Activated CD4-positive, alpha-beta T cell treated with anti-CD3 and anti-CD28 coated beads, Interleukin-2, amount 10 ng/mL, durations not matched to agents 24 days and 14 days (primary cell): ENCODE measurements at regions not wholly inside any gene's neighbourhood (a gene's known extent, or its start where the extent isn't known, plus 50 kb on each side); places are given as distances from the start of the nearest gene placed in this dataset.

Source experiments
- DNase-seq: peaks from one replicate; pipeline ENCODE4 v3.0.0; 2022
- H3K27ac Mint-ChIP-seq: one replicate; pipeline ENCODE4 v1.8.0; 2022; ENCODE audit warnings: mild to moderate bottlenecking, mixed read lengths
- H3K27me3 Mint-ChIP-seq: one replicate; pipeline ENCODE4 v1.8.0; 2022; ENCODE audit warnings: mixed read lengths
- H3K36me3 Mint-ChIP-seq: one replicate; pipeline ENCODE4 v1.8.0; 2022; ENCODE audit warnings: low read depth, mild to moderate bottlenecking, mixed read lengths
- H3K4me1 Mint-ChIP-seq: one replicate; pipeline ENCODE4 v1.8.0; 2021; ENCODE audit warnings: mixed read lengths
- H3K4me3 Mint-ChIP-seq: one replicate; pipeline ENCODE4 v1.8.0; 2022; ENCODE audit warnings: mild to moderate bottlenecking, moderate library complexity, mixed read lengths
- H3K9me3 Mint-ChIP-seq: one replicate; pipeline ENCODE4 v1.8.0; 2021; ENCODE audit warnings: mixed read lengths
- intact Hi-C: fragments of 100-400 bp; cut with micrococcal nuclease; formaldehyde crosslinking; loops from one replicate; pipeline ENCODE4 v1.15.1; 2023

GRCh38 chr12:23002381-23002780 is 377.4 kb downstream of the ETNK1 start:
- H3K4me3 Mint-ChIP-seq, result no peak overlapping the region
- intact Hi-C loops, result no loop called here

GRCh38 chr12:23004473-23005020 is 379.6 kb downstream of the ETNK1 start:
- DNase-seq, result no peak
- intact Hi-C loops, result no loop called here
- Mint-ChIP-seq H3K36me3 (no peaks in the 10 kb centered on the region), H3K27me3 (no peaks in the 10 kb centered on the region), H3K27ac (no peak overlapping the region), H3K4me3 (no peak overlapping the region), H3K4me1 (no peaks in the 10 kb centered on the region), H3K9me3 (no peaks in the 10 kb centered on the region)

More at GRCh38 chr12:23002381-23002780, 377.4 kb downstream of the ETNK1 start:
- Mint-ChIP-seq H3K27ac (no peak overlapping the region), H3K4me1 (no peaks in the 10 kb centered on the region), H3K27me3 (no peaks in the 10 kb centered on the region), H3K9me3 (no peaks in the 10 kb centered on the region), H3K36me3 (no peaks in the 10 kb centered on the region)
- no peak for DNase-seq

GRCh38 chr12:23005387-23005786 is 380.4 kb downstream of the ETNK1 start:
- no peaks in the 10 kb centered on the region for H3K36me3 Mint-ChIP-seq

GRCh38 chr12:23006413-23006812 is 381.4 kb downstream of the ETNK1 start:
- Mint-ChIP-seq H3K27ac (no peak overlapping the region), H3K27me3 (no peaks in the 10 kb centered on the region), H3K4me1 (no peaks in the 10 kb centered on the region), H3K9me3 (no peaks in the 10 kb centered on the region), H3K4me3 (no peak overlapping the region), H3K36me3 (no peaks in the 10 kb centered on the region)
- intact Hi-C loops, result no loop called here
- DNase-seq, result no peak

More at GRCh38 chr12:23005387-23005786, 380.4 kb downstream of the ETNK1 start:
- Mint-ChIP-seq H3K4me3 (no peak overlapping the region), H3K27me3 (no peaks in the 10 kb centered on the region), H3K9me3 (no peaks in the 10 kb centered on the region), H3K27ac (no peak overlapping the region), H3K4me1 (no peaks in the 10 kb centered on the region)
- DNase-seq, result no peak
- intact Hi-C loops, result no loop called here

GRCh38 chr12:23008623-23009022 is 383.7 kb downstream of the ETNK1 start:
- Mint-ChIP-seq H3K27me3 (no peaks in the 10 kb centered on the region), H3K27ac (no peak overlapping the region), H3K4me1 (no peaks in the 10 kb centered on the region), H3K4me3 (no peak overlapping the region), H3K9me3 (no peaks in the 10 kb centered on the region), H3K36me3 (no peaks in the 10 kb centered on the region)
- intact Hi-C loops, result no loop called here
- no peak for DNase-seq

GRCh38 chr12:23014749-23015148 is 389.8 kb downstream of the ETNK1 start:
- Mint-ChIP-seq H3K27ac (no peak overlapping the region), H3K27me3 (no peaks in the 10 kb centered on the region), H3K4me1 (no peaks in the 10 kb centered on the region), H3K36me3 (no peaks in the 10 kb centered on the region), H3K9me3 (no peaks in the 10 kb centered on the region), H3K4me3 (no peak overlapping the region)
- no peak for DNase-seq
- intact Hi-C loops, result no loop called here

- Mint-ChIP-seq H3K36me3 (no peaks in the 10 kb centered on the region), H3K4me1 (no peaks in the 10 kb centered on the region), H3K27me3 (no peaks in the 10 kb centered on the region), H3K4me3 (no peak overlapping the region), H3K27ac (no peak overlapping the region), H3K9me3 (no peaks in the 10 kb centered on the region)
- DNase-seq, result no peak
- intact Hi-C loops, result no loop called here
Observed at GRCh38 chr12:23025372-23026016, 400.5 kb downstream of the ETNK1 start.

- intact Hi-C loops, result no loop called here
- Mint-ChIP-seq H3K36me3 (no peaks in the 10 kb centered on the region), H3K27me3 (no peaks in the 10 kb centered on the region), H3K9me3 (no peaks in the 10 kb centered on the region), H3K4me1 (no peaks in the 10 kb centered on the region), H3K4me3 (no peak overlapping the region), H3K27ac (no peak overlapping the region)
- no peak for DNase-seq
Observed at GRCh38 chr12:23028158-23028802, 403.3 kb downstream of the ETNK1 start.

- H3K9me3 Mint-ChIP-seq, result no peaks in the 10 kb centered on the region
Observed at GRCh38 chr12:23029185-23029584, 404.2 kb downstream of the ETNK1 start.

GRCh38 chr12:23039834-23040233 is 414.9 kb downstream of the ETNK1 start:
- Mint-ChIP-seq H3K4me1 (no peaks in the 10 kb centered on the region), H3K9me3 (no peaks in the 10 kb centered on the region), H3K27me3 (no peaks in the 10 kb centered on the region), H3K27ac (no peak overlapping the region), H3K4me3 (no peak overlapping the region), H3K36me3 (no peaks in the 10 kb centered on the region)
- no peak for DNase-seq
- intact Hi-C loops, result no loop called here

More at GRCh38 chr12:23029185-23029584, 404.2 kb downstream of the ETNK1 start:
- H3K4me1 Mint-ChIP-seq, result no peaks in the 10 kb centered on the region
- no peaks in the 10 kb centered on the region for H3K27me3 Mint-ChIP-seq
- H3K27ac Mint-ChIP-seq, result no peak overlapping the region
- H3K36me3 Mint-ChIP-seq, result no peaks in the 10 kb centered on the region
- DNase-seq, result no peak
- H3K4me3 Mint-ChIP-seq, result no peak overlapping the region
- intact Hi-C loops, result no loop called here

GRCh38 chr12:23041774-23042173 is 416.8 kb downstream of the ETNK1 start:
- H3K4me1 Mint-ChIP-seq, result no peaks in the 10 kb centered on the region
- no peaks in the 10 kb centered on the region for H3K36me3 Mint-ChIP-seq
- DNase-seq, result no peak
- no peaks in the 10 kb centered on the region for H3K9me3 Mint-ChIP-seq
- no peaks in the 10 kb centered on the region for H3K27me3 Mint-ChIP-seq
- intact Hi-C loops, result no loop called here
- H3K4me3 Mint-ChIP-seq, result no peak overlapping the region
- H3K27ac Mint-ChIP-seq, result no peak overlapping the region

- H3K27me3 Mint-ChIP-seq, result no peaks in the 10 kb centered on the region
- no peak overlapping the region for H3K27ac Mint-ChIP-seq
- H3K4me1 Mint-ChIP-seq, result no peaks in the 10 kb centered on the region
- H3K4me3 Mint-ChIP-seq, result no peak overlapping the region
- no peaks in the 10 kb centered on the region for H3K36me3 Mint-ChIP-seq
- no peak for DNase-seq
- intact Hi-C loops, result no loop called here
- H3K9me3 Mint-ChIP-seq, result no peaks in the 10 kb centered on the region
Observed at GRCh38 chr12:23043646-23044045, 418.7 kb downstream of the ETNK1 start.

GRCh38 chr12:23049180-23049579 is 424.2 kb downstream of the ETNK1 start:
- Mint-ChIP-seq H3K4me1 (peaks cover 4% of the 10 kb centered on the region), H3K9me3 (no peaks in the 10 kb centered on the region), H3K27me3 (no peaks in the 10 kb centered on the region), H3K36me3 (no peaks in the 10 kb centered on the region), H3K4me3 (no peak overlapping the region), H3K27ac (no peak overlapping the region)
- DNase-seq, result no peak
- intact Hi-C loops, result no loop called here

- no peak for DNase-seq
Observed at GRCh38 chr12:23055004-23055403, 430.0 kb downstream of the ETNK1 start.

More at GRCh38 chr12:23055004-23055403, 430.0 kb downstream of the ETNK1 start:
- Mint-ChIP-seq H3K36me3 (no peaks in the 10 kb centered on the region), H3K9me3 (no peaks in the 10 kb centered on the region), H3K4me3 (no peak overlapping the region), H3K27me3 (no peaks in the 10 kb centered on the region), H3K4me1 (no peaks in the 10 kb centered on the region), H3K27ac (no peak overlapping the region)
- intact Hi-C loops, result no loop called here
